Naive thymus-derived CD8-positive, alpha-beta T cell (primary cell): ENCODE measurements at regions not wholly inside any gene's neighbourhood (a gene's known extent, or its start where the extent isn't known, plus 50 kb on each side); places are given as distances from the start of the nearest gene placed in this dataset.

Source experiments
- ATAC-seq, 2 donors: fragments of 150-1000 bp; cut with Tn5 transposase in 1 of 2; sonication (Bioruptor Pico), chemical (Tn5 transposase) in 1 of 2; 1 replicate in 1 of 2; 2 replicates in 1 of 2; pipeline ENCODE4 v1.10.0; 2021; ENCODE audit warnings: mild to moderate bottlenecking in 2 of 2, moderate library complexity in 2 of 2
- POLR2A ChIA-PET: fragments of 350-600 bp; sonication (Branson Sonifier 250); formaldehyde crosslinking; loops from one replicate; lab custom pipeline; 2021; ENCODE audit warnings: antibody characterized with exemption; lab: Charles Lee
- DNase-seq, 10 donors: peaks; one replicate each; pipeline versions ENCODE4 v3.0.0 to v3.0.0-alpha.2; 2020 to 2022
- H3K27ac Mint-ChIP-seq, 10 donors: one replicate each; pipeline ENCODE4 v1.8.0; 2020 to 2022; ENCODE audit warnings: mild to moderate bottlenecking in 10 of 10, mixed read lengths in 10 of 10, moderate library complexity in 4 of 10, inconsistent platforms in 1 of 10
- H3K27me3 Mint-ChIP-seq, 5 donors: one replicate each; pipeline ENCODE4 v1.8.0; 2021 to 2022; ENCODE audit warnings: mixed read lengths in 5 of 5
- H3K36me3 Mint-ChIP-seq, 3 donors: one replicate each; pipeline ENCODE4 v1.8.0; 2020 to 2022; ENCODE audit warnings: mixed read lengths in 3 of 3, mild to moderate bottlenecking in 2 of 3, inconsistent platforms in 1 of 3
- H3K4me1 Mint-ChIP-seq, 4 donors: one replicate each; pipeline ENCODE4 v1.8.0; 2021 to 2022; ENCODE audit warnings: mixed read lengths in 4 of 4
- H3K4me3 Mint-ChIP-seq, 10 donors: one replicate each; pipeline ENCODE4 v1.8.0; 2020 to 2022; ENCODE audit warnings: mild to moderate bottlenecking in 10 of 10, mixed read lengths in 10 of 10, moderate library complexity in 6 of 10, inconsistent platforms in 1 of 10
- H3K9me3 Mint-ChIP-seq, 9 donors: one replicate each; pipeline ENCODE4 v1.8.0; 2020 to 2022; ENCODE audit warnings: mixed read lengths in 9 of 9, mild to moderate bottlenecking in 3 of 9, inconsistent platforms in 1 of 9, moderate library complexity in 1 of 9

DNA sequence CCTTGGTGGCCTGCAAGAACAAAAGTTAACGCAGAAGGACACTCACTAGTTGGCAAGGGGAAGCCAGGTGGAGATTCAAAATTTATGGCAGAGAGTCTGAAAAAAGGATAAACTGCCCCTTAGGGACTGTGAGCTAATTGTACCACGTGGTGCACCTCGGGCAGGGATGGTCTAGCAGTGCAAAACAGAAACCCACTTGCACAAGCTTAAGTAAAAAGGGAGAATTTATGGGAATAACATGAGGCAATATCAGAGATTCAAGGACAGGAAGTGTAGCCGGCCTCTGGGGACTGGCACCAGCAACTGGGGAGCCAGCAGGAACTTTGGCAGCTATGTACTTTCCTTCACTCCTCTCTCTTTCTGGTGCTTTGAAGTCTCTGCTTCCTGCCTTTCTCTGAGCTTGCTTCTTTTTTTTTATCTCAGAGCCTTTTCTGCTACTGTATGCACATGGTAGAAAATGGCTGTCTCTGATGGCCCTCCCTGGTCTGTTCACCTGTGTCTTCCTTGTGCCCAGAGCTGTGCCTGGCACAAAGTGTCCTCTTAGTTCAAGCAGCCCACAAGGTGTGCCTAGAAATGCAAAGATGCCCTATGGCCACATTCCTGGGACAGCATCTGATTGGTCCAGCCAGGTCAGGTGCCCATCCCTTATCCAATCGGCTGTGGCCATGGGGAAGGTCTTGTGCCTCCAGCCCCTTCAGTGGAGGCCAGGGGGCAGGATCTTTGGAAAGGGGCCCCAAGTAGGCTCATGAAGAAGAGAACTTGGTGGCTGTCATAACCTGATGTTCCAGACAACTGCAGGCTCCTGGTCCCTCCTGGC lies 114.8 kb upstream of the ATP6AP2 start:
- no peaks in the 10 kb centered on the region for H3K27me3 Mint-ChIP-seq
- H3K4me3 Mint-ChIP-seq: peak overlapping the region in 4 of 10 donors; percentile 3 to 65 (median 8)
- ATAC-seq (peak; percentile 58 to 61), DNase-seq (peak in 3 of 10 donors; percentile 0 to 25 (median 10))
- H3K9me3 Mint-ChIP-seq: no peaks in the 10 kb centered on the region
- POLR2A ChIA-PET: no interaction called here
- H3K27ac Mint-ChIP-seq: peak overlapping the region in 1 of 10 donors; percentile 46
- H3K4me1 Mint-ChIP-seq: peaks cover 7 to 26% (median 24%) of the 10 kb centered on the region in 4 donors
- H3K36me3 Mint-ChIP-seq: no peaks in the 10 kb centered on the region

DNA sequence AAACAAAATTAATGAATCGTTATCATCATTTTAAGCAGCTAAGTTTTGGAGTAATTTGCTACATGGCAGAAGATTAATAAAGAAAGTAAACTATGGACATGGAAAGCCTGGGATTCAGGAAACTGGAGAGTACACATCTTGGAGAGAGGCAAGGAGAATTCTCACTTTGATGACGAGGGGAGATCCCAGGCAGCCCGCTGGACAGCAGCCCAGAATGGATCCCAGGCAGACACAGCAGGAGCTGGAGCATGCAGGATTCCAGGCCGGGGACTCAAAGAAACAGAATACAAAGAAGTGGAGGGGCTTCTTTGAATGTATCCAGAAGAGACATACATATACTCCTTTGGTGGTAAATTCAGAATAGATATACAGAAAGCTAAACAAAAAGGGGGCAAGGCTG lies 118.0 kb upstream of the ATP6AP2 start:
- POLR2A ChIA-PET: no interaction called here
- H3K27ac Mint-ChIP-seq: peak overlapping the region in 2 of 10 donors; percentile 12 to 22
- H3K36me3 Mint-ChIP-seq: no peaks in the 10 kb centered on the region
- no peaks in the 10 kb centered on the region for H3K27me3 Mint-ChIP-seq
- ATAC-seq (no peak), DNase-seq (no peak)
- no peak overlapping the region for H3K4me3 Mint-ChIP-seq
- no peaks in the 10 kb centered on the region for H3K9me3 Mint-ChIP-seq
- H3K4me1 Mint-ChIP-seq: peaks cover 7 to 17% (median 15%) of the 10 kb centered on the region in 4 donors

DNA sequence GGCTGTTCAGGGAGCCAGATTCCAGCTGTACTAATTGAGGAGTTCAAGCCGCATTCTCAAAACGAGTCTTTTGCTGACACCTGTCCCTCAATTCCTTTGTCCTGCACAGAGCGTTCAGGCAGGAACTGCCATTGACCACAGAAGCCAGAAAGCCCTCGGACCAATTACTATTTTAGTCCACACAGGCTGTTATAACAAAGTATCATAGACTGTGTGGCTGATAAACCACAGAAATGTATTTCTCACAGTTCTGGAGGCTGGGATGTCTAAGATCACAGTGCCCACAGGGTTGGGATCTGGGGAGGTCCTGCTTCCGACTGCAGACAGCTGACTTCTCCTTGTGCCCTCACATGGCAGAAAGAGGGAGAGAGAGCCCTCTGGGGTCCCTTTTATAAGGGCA lies 119.8 kb upstream of the ATP6AP2 start:
- ATAC-seq: no peak
- peaks cover 7 to 11% (median 7%) of the 10 kb centered on the region in 4 donors for H3K4me1 Mint-ChIP-seq
- DNase-seq: no peak
- POLR2A ChIA-PET: no interaction called here
- peaks cover 0 to under 1% (median 0%) of the 10 kb centered on the region in 9 donors for H3K9me3 Mint-ChIP-seq
- no peaks in the 10 kb centered on the region for H3K36me3 Mint-ChIP-seq
- H3K27ac Mint-ChIP-seq: no peak overlapping the region
- no peaks in the 10 kb centered on the region for H3K27me3 Mint-ChIP-seq
- no peak overlapping the region for H3K4me3 Mint-ChIP-seq

DNA sequence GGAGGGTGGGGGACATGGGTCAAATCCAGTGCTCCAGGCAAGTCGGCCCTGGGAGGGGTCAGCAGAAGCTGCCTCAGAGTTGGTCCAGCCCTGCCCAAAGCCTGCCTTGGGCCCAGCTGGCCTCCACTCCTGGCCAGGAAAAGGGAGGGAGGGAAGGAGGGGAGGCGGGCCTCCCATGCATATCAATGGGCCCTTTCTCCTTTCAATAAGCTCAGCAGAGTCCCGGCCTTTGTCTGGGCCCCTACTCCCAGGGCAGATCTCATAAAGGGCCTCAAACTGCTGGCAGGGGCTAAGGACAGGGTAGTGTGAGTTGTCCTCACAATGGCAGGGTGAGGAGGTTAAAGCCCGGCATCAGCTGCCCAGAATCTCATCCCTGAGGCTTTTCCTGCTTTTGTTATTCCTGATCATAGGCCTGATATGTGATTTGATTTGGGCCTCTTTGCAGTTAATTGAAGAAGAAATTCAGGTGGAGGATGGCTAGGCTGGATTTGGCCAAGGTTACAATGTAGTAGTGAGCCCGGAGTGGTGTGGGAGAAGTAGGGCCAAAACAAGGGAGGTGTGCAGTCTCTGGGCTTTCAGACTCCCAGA lies 121.1 kb upstream of the ATP6AP2 start:
- Mint-ChIP-seq H3K4me3 (no peak overlapping the region), H3K36me3 (peaks cover 0 to 11% (median 0%) of the 10 kb centered on the region in 3 donors), H3K27ac (no peak overlapping the region), H3K9me3 (peaks cover 0 to 13% (median 0%) of the 10 kb centered on the region in 9 donors), H3K4me1 (peaks cover 0 to 2% (median 0%) of the 10 kb centered on the region in 4 donors), H3K27me3 (no peaks in the 10 kb centered on the region)
- DNase-seq (no peak), ATAC-seq (no peak)
- POLR2A ChIA-PET: no interaction called here

DNA sequence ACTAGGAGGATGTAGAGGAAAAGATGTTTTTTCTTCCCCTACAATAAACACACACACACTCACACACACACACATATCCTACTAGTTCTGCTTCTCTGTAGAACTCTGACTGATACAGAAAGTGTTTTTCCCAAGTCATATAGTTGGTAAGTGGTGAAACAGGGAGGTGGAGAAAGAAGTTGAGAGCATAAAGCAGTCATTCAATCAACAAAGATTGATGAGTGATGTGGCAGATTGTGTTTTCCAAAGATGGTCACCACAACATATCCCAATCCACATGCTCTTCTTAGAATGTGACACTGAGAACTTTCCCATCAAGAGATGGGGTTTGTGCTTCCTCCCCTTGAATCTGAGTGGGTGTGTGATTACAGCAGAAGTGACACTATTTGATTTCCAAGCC lies 123.4 kb upstream of the ATP6AP2 start:
- DNase-seq (no peak), ATAC-seq (no peak)
- no peaks in the 10 kb centered on the region for H3K27me3 Mint-ChIP-seq
- H3K36me3 Mint-ChIP-seq: peaks cover 0 to 11% (median 0%) of the 10 kb centered on the region in 3 donors
- H3K4me3 Mint-ChIP-seq: no peak overlapping the region
- no peak overlapping the region for H3K27ac Mint-ChIP-seq
- H3K9me3 Mint-ChIP-seq: peaks cover 0 to 13% (median 0%) of the 10 kb centered on the region in 9 donors
- peaks cover 0 to 2% (median 0%) of the 10 kb centered on the region in 4 donors for H3K4me1 Mint-ChIP-seq
- POLR2A ChIA-PET: no interaction called here

DNA sequence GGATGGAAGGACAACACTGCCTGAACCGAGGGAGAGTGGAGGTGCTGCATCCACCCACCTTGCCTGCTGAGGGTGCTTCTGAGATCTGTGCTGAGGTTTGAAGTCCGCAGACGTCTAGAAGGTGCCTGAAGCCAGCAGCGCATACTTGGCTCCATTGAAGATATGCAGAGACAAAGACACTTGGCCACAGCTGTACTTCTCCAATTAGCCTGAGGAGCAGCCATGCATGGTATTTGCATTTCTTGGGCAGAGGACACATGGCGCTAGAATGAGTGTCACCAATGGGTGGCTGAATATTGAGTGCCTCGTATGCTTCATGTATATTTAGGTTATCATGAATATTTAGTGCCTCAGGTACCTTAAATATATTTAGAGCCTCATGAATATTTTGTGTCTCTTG lies 128.7 kb upstream of the ATP6AP2 start:
- no peak for ATAC-seq
- no peak overlapping the region for H3K4me3 Mint-ChIP-seq
- no peak overlapping the region for H3K27ac Mint-ChIP-seq
- peaks cover 0 to 13% (median 0%) of the 10 kb centered on the region in 9 donors for H3K9me3 Mint-ChIP-seq
- peaks cover 0 to 2% (median under 1%) of the 10 kb centered on the region in 4 donors for H3K4me1 Mint-ChIP-seq
- no peaks in the 10 kb centered on the region for H3K27me3 Mint-ChIP-seq
- H3K36me3 Mint-ChIP-seq: peaks cover 0 to 11% (median 0%) of the 10 kb centered on the region in 3 donors
- DNase-seq: no peak
- POLR2A ChIA-PET: no interaction called here

DNA sequence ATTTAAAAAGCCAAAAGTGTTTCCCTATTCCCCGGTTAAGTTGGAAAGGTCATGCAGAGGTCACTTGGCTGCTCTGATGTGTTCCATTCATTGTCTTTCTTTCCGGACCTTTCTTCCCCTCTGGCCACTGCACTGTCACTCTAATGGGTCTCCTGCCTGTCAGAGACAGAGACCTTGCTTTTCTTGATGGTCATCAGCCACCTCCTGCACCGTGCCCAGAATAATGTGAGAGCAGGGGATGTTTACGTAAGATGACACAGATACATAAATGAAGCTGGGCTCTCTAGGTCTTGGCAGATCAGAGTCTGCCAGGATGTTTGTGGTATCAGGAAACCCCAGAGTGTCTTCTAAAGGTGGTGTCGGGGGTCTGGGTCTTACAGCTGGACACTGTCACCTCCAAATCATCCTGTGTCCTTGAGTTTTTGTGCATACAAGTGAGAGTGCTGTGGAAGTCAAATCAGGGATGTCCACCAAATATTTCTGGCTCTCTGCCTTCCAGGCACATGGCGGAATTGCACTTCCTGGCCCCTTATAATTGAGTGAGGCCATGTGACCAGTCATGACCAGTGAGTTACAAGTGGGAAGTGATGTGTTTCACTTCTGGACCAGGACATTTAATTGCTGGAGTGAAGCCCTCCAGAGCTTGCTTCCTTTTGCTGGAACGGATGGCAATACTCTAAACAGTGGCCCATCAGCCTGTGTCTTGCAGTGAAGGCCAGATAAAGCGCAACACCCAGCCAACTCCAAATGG lies 130.6 kb upstream of the ATP6AP2 start:
- no peak overlapping the region for H3K27ac Mint-ChIP-seq
- H3K36me3 Mint-ChIP-seq: peaks cover 0 to 4% (median 0%) of the 10 kb centered on the region in 3 donors
- POLR2A ChIA-PET: interaction anchor here (0.6 kb wide), 1 partner anchor 147 kb away, joined by 4 read pairs; no protein-coding TSS in a partner anchor
- DNase-seq (no peak), ATAC-seq (no peak)
- no peak overlapping the region for H3K4me3 Mint-ChIP-seq
- peaks cover 0 to 2% (median under 1%) of the 10 kb centered on the region in 4 donors for H3K4me1 Mint-ChIP-seq
- no peaks in the 10 kb centered on the region for H3K27me3 Mint-ChIP-seq
- peaks cover 0 to 5% (median 0%) of the 10 kb centered on the region in 9 donors for H3K9me3 Mint-ChIP-seq

DNA sequence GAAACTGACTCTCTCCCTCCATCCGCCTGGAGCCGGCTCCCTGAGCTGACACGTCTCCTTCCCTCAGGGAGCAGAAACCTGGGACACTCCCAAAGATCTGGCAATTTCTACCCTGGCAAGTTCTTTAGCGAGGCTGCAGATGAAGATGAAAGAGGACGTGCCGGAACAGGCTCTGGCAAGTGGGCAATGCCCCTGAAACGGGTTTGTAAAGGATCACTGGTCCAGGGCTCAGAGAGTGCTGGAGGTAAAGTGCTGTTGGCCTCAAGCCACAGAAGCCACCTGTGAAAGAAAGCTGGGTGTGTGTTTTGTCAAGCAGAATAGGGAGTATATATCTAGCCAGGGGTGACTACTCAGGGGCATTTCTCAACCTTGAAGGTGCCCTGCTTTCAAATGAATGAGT lies 131.4 kb upstream of the ATP6AP2 start:
- Mint-ChIP-seq H3K4me1 (peaks cover 0 to 2% (median under 1%) of the 10 kb centered on the region in 4 donors), H3K36me3 (no peaks in the 10 kb centered on the region), H3K4me3 (no peak overlapping the region), H3K27ac (no peak overlapping the region), H3K27me3 (no peaks in the 10 kb centered on the region), H3K9me3 (peaks cover 0 to 3% (median 0%) of the 10 kb centered on the region in 9 donors)
- no peak for ATAC-seq
- POLR2A ChIA-PET: no interaction called here
- DNase-seq: no peak

DNA sequence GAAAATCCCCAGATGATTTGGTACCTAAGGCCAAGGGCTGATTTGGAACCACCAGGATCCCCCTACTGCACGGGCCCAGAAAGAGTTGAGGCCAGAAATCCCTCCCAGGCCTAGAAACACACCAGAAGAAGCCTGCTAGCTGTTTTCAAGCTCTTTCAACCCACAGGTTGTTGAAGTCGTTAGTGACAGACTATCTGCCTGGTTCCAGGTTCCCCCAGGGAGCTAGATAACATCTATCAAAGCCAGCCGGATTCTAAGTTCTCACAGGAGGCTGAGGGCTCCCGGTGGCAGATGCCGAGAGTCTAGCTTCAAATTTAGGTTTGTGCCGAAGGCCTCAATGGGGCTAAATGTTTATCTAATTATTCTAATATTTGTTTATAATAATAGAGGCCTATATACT lies 132.0 kb upstream of the ATP6AP2 start:
- ATAC-seq (no peak), DNase-seq (no peak)
- Mint-ChIP-seq H3K4me3 (no peak overlapping the region), H3K4me1 (peaks cover 0 to 2% (median under 1%) of the 10 kb centered on the region in 4 donors), H3K9me3 (peaks cover 0 to 3% (median 0%) of the 10 kb centered on the region in 9 donors), H3K27me3 (no peaks in the 10 kb centered on the region), H3K27ac (no peak overlapping the region), H3K36me3 (no peaks in the 10 kb centered on the region)
- POLR2A ChIA-PET: no interaction called here

DNA sequence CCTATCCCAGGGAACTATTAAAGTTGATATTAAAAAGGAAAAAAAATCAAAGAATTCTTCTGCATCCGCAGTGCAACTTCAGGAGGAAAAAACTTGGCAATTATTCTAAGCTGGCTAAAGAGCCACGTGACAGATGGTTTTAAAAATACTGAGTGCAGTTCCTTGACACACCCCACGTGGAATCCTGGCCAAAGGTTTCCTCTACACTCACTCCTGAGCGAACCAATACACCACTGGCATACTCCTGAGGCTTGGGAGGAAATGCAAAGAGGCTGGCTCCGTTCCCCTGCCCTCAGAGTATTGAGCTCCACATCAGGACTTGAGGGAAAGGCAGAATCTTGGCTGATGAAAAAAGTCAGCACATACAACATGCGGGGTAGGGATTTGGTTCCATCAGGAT lies 133.8 kb upstream of the ATP6AP2 start:
- Mint-ChIP-seq H3K4me3 (no peak overlapping the region), H3K27me3 (no peaks in the 10 kb centered on the region), H3K9me3 (peaks cover 0 to 3% (median 0%) of the 10 kb centered on the region in 9 donors), H3K36me3 (no peaks in the 10 kb centered on the region), H3K4me1 (peaks cover 0 to 2% (median under 1%) of the 10 kb centered on the region in 4 donors), H3K27ac (no peak overlapping the region)
- ATAC-seq: no peak
- POLR2A ChIA-PET: no interaction called here
- DNase-seq: no peak

DNA sequence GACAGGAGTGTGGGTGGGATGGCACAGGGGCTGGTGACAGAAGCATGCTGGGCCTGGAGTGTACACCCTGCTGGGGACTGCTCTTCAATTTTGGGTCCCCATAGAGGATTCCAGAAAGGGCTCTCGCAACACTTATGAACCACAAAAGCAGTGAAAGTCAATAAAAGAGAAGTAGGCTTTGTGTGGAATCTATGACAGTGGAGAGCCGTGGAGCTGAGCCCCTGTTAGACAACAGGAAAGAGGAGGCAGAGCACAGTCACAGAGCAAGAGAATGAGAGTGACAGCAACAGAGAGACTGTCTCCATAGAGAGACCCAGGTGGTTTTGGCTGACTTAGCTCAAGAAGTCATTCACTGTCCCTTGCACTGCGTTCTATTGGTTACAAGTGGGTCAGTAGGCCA lies 135.1 kb upstream of the ATP6AP2 start:
- Mint-ChIP-seq H3K4me1 (peaks cover 0 to 2% (median under 1%) of the 10 kb centered on the region in 4 donors), H3K27ac (no peak overlapping the region), H3K9me3 (no peaks in the 10 kb centered on the region), H3K27me3 (no peaks in the 10 kb centered on the region), H3K36me3 (no peaks in the 10 kb centered on the region), H3K4me3 (no peak overlapping the region)
- ATAC-seq: no peak
- no peak for DNase-seq
- POLR2A ChIA-PET: no interaction called here

DNA sequence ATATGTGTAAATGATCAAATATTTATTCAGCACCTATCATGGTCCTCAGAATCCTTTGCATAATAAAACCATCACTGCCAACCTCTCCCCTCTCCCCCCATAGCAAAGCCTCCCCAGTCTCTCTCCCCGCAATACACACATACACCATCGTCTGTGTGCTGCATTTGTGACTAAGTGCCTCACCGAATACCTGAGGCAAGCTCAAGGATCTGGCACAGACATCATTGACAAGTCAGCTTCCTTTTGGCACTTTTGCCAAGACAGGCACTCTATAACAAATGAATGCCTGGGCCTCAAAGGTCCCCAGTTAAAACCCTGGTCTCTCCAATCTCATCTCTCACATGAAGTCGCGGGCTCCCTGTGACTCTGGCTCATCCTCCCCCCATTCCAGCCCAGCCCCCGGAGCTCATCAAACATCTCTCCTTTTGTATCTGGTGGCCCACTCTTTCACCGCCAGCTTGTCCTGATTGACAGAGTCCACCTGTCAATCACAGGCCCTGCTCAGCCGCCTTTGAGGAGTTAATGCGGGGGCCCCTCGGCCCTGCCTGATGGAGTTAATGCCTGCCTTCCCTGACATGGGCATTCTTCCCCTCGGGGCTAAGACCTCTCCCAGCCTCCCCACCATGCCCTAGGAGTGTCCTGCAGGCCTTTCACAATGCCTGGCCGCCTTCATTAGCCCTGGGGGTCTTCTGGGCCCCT lies 135.8 kb upstream of the ATP6AP2 start:
- H3K9me3 Mint-ChIP-seq: no peaks in the 10 kb centered on the region
- no peak overlapping the region for H3K27ac Mint-ChIP-seq
- ATAC-seq (no peak), DNase-seq (no peak)
- H3K27me3 Mint-ChIP-seq: no peaks in the 10 kb centered on the region
- no peaks in the 10 kb centered on the region for H3K36me3 Mint-ChIP-seq
- no peak overlapping the region for H3K4me3 Mint-ChIP-seq
- peaks cover 0 to 2% (median under 1%) of the 10 kb centered on the region in 4 donors for H3K4me1 Mint-ChIP-seq
- POLR2A ChIA-PET: no interaction called here
